Keratinocyte (primary cell): ENCODE measurements at regions not wholly inside any gene's neighbourhood (a gene's known extent, or its start where the extent isn't known, plus 50 kb on each side); places are given as distances from the start of the nearest gene placed in this dataset.

Experiments
- CTCF ChIP-seq, 3 experiments: IDR thresholded peaks in 1 of 3; conservative IDR thresholded peaks in 1 of 3; optimal IDR thresholded peaks in 1 of 3; 2 replicates in 2 of 3; 3 replicates in 1 of 3; pipeline versions ENCODE3 to v1.5.1; 2011; ENCODE audit warnings: low read length in 3 of 3, mild to moderate bottlenecking in 3 of 3, moderate library complexity in 2 of 3, control low read depth in 1 of 3, inconsistent platforms in 1 of 3; ENCODE audit not compliant: insufficient read depth in 2 of 3; ENCODE audit errors: extremely low read depth in 1 of 3
- EZH2 ChIP-seq: IDR thresholded peaks from one replicate; pipeline ENCODE4 v1.6.1; 2012; ENCODE audit warnings: inconsistent platforms, mild to moderate bottlenecking, low read length, moderate library complexity

GRCh38 chr1:56415258-56415657 is 164.1 kb downstream of the PLPP3 start:
- TF ChIP-seq CTCF (optimal IDR thresholded peaks at IDR 0.05 in 1 of 3, IDR thresholded peaks at IDR 0.05 in 1 of 3, conservative IDR thresholded peaks at IDR 0.05 in 1 of 3; ENCODE audit: extremely low read depth in 1 of 3, insufficient read depth in 2 of 3, low read length in 3 of 3) (no peak), EZH2 (no peak)
